Activated CD8-positive, alpha-beta memory T cell treated with anti-CD3 and anti-CD28 coated beads, Interleukin-2, amount 10 ng/mL, durations not matched to agents 7 days and 5 days (primary cell): ENCODE measurements at regions not wholly inside any gene's neighbourhood (a gene's known extent, or its start where the extent isn't known, plus 50 kb on each side); places are given as distances from the start of the nearest gene placed in this dataset.

Experiments used
- ATAC-seq: fragments of 150-1000 bp; cut with Tn5 transposase; one replicate; pipeline ENCODE4 v1.10.0; 2021; ENCODE audit warnings: moderate library complexity
- CTCF ChIA-PET: fragments of 350-600 bp; sonication (Branson Sonifier 250); formaldehyde crosslinking; loops from one replicate; lab custom pipeline; 2021; ENCODE audit warnings: antibody characterized with exemption; lab: Charles Lee
- DNase-seq: peaks from one replicate; pipeline ENCODE4 v3.0.0-alpha.2; 2020
- H3K27ac Mint-ChIP-seq: one replicate; pipeline ENCODE4 v1.8.0; 2021; ENCODE audit warnings: mild to moderate bottlenecking, mixed read lengths
- H3K27me3 Mint-ChIP-seq: one replicate; pipeline ENCODE4 v1.8.0; 2021; ENCODE audit warnings: mixed read lengths
- H3K36me3 Mint-ChIP-seq: one replicate; pipeline ENCODE4 v1.8.0; 2021; ENCODE audit warnings: mild to moderate bottlenecking, mixed read lengths
- H3K4me1 Mint-ChIP-seq: one replicate; pipeline ENCODE4 v1.8.0; 2021; ENCODE audit warnings: mixed read lengths
- H3K4me3 Mint-ChIP-seq: one replicate; pipeline ENCODE4 v1.8.0; 2021; ENCODE audit warnings: mild to moderate bottlenecking, moderate library complexity, mixed read lengths
- H3K9me3 Mint-ChIP-seq: one replicate; pipeline ENCODE4 v1.8.0; 2022; ENCODE audit warnings: low read depth, mixed read lengths

DNA sequence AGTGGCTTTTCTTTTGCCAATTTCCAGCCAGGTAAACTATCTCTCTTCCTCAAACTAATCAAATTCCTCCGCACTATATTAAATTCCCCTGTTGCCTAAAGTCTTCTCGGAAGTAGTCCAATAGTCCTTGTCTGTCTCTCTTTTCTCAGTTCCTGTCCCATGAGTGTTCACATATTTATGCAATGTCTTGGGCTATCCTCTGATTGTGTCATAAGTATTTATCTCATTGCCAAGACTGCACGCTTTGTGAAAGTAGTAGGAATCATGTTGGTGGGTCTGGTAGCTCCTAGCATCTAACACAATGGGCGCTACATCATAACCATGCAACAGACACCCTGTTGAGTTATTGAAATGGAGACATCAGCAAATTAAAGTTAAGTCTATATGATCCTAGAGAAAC, 59.9 kb upstream of the POU3F3 start:
- CTCF ChIA-PET: no interaction called here
- Mint-ChIP-seq H3K27me3 (no peaks in the 10 kb centered on the region), H3K9me3 (peaks cover 3% of the 10 kb centered on the region), H3K36me3 (no peaks in the 10 kb centered on the region), H3K4me1 (no peaks in the 10 kb centered on the region), H3K4me3 (no peak overlapping the region), H3K27ac (no peak overlapping the region)
- DNase-seq: no peak
- no peak for ATAC-seq

- H3K27me3 Mint-ChIP-seq: no peaks in the 10 kb centered on the region
Observed at GRCh38 chr2:104794441-104794840, 59.5 kb upstream of the POU3F3 start.

More at GRCh38 chr2:104794441-104794840, 59.5 kb upstream of the POU3F3 start:
- Mint-ChIP-seq H3K9me3 (peaks cover 3% of the 10 kb centered on the region), H3K4me1 (no peaks in the 10 kb centered on the region), H3K27ac (no peak overlapping the region), H3K36me3 (no peaks in the 10 kb centered on the region), H3K4me3 (no peak overlapping the region)
- DNase-seq (no peak), ATAC-seq (no peak)
- CTCF ChIA-PET: no interaction called here
